Panc1 (cell line): ENCODE measurements at regions not wholly inside any gene's neighbourhood (a gene's known extent, or its start where the extent isn't known, plus 50 kb on each side); places are given as distances from the start of the nearest gene placed in this dataset.

Source experiments
- CTCF ChIP-seq: fragments of 450-650 bp; IDR thresholded peaks from 2 replicates; pipeline ENCODE4 v1.5.1; 2017; ENCODE audit warnings: mild to moderate bottlenecking
- POLR2AphosphoS5 ChIP-seq: IDR thresholded peaks from 2 replicates; pipeline ENCODE4 v1.6.1; 2012; ENCODE audit warnings: mild to moderate bottlenecking, low read depth, low read length, moderate library complexity
- REST ChIP-seq, 2 experiments: IDR thresholded peaks; 2 replicates each; pipeline ENCODE4 v1.6.1; 2011 to 2012; ENCODE audit warnings: low read depth in 2 of 2, control low read depth in 1 of 2, low read length in 1 of 2, mild to moderate bottlenecking in 1 of 2, moderate library complexity in 1 of 2; ENCODE audit not compliant: insufficient read depth in 1 of 2
- SIN3A ChIP-seq: IDR thresholded peaks from 2 replicates; pipeline ENCODE4 v1.6.1; 2012; ENCODE audit warnings: low read depth, mild to moderate bottlenecking, low read length, moderate library complexity, borderline replicate concordance; ENCODE audit not compliant: insufficient read depth

GRCh38 chr20:8948442-8949020 lies 120.4 kb upstream of the PLCB4 start:
- TF ChIP-seq CTCF (no peak), POLR2AphosphoS5 (no peak), REST (IDR thresholded peaks at IDR 0.05; ENCODE audit: insufficient read depth in 1 of 2, low read depth in 2 of 2, low read length in 1 of 2) (no peak), SIN3A (no peak)
